Smooth muscle cell (in vitro differentiated cells): ENCODE measurements at regions not wholly inside any gene's neighbourhood (a gene's known extent, or its start where the extent isn't known, plus 50 kb on each side); places are given as distances from the start of the nearest gene placed in this dataset.

Experiments
- DNase-seq: peaks from one replicate; lab custom pipeline; 2025; ENCODE audit not compliant: unreplicated experiment; lab: John Stamatoyannopoulos, UW
- H2AFZ ChIP-seq: fragments of 200-600 bp; sonication (generic); 2 replicates; pipeline ENCODE4 v1.6.0; 2016; ENCODE audit warnings: antibody characterized with exemption, low read depth, mild to moderate bottlenecking
- H3F3A ChIP-seq: fragments of 200-600 bp; sonication (generic); 2 replicates; pipeline ENCODE4 v1.6.0; 2017; ENCODE audit warnings: antibody characterized with exemption, low read depth
- H3K27ac ChIP-seq: fragments of 200-600 bp; sonication (generic); 2 replicates; pipeline ENCODE4 v1.5.1; 2016; ENCODE audit warnings: low read depth, mild to moderate bottlenecking
- H3K27me3 ChIP-seq: fragments of 200-600 bp; sonication (generic); 2 replicates; pipeline ENCODE4 v1.6.1; 2016; ENCODE audit warnings: low read depth, mild to moderate bottlenecking
- H3K36me3 ChIP-seq: fragments of 200-600 bp; sonication (generic); 2 replicates; pipeline ENCODE4 v1.5.1; 2016; ENCODE audit warnings: low read depth
- H3K4me1 ChIP-seq: fragments of 200-600 bp; sonication (generic); 2 replicates; pipeline ENCODE4 v1.5.1; 2016; ENCODE audit warnings: low read depth
- H3K4me2 ChIP-seq: fragments of 200-600 bp; sonication (generic); 2 replicates; pipeline ENCODE4 v1.6.0; 2016; ENCODE audit warnings: mild to moderate bottlenecking
- H3K4me3 ChIP-seq: fragments of 200-600 bp; sonication (generic); 2 replicates; pipeline ENCODE4 v1.5.1; 2016; ENCODE audit warnings: mild to moderate bottlenecking
- H3K79me2 ChIP-seq: fragments of 200-600 bp; sonication (generic); 2 replicates; pipeline ENCODE4 v1.6.0; 2016; ENCODE audit warnings: low read depth, mild to moderate bottlenecking
- H3K9ac ChIP-seq: fragments of 200-600 bp; sonication (generic); 2 replicates; pipeline ENCODE4 v1.6.0; 2016; ENCODE audit warnings: low read depth
- H3K9me3 ChIP-seq: fragments of 200-600 bp; sonication (generic); replicated peaks from 2 replicates; pipeline ENCODE4 v1.5.1; 2016; ENCODE audit warnings: low read depth
- H4K20me1 ChIP-seq: fragments of 200-600 bp; sonication (generic); 2 replicates; pipeline ENCODE4 v1.6.0; 2016; ENCODE audit warnings: low read depth
- CTCF ChIP-seq: fragments of 200-600 bp; sonication (generic); IDR thresholded peaks from 2 replicates; pipeline ENCODE4 v1.5.1; 2017; ENCODE audit warnings: borderline replicate concordance, mild to moderate bottlenecking, antibody characterized with exemption; ENCODE audit not compliant: insufficient read depth, poor library complexity, severe bottlenecking
- WGBS: methylation state at CpG from one replicate; pipeline ENCODE4 v1.1.7; 2016; ENCODE audit warnings: low lambda C conversion rate; 5-methylcytosine and 5-hydroxymethylcytosine counted together

- H3K27me3 ChIP-seq: peaks cover 34% of the 10 kb centered on the region
- peak; percentile 19 for DNase-seq
- H3K4me1 ChIP-seq: no peaks in the 10 kb centered on the region
- H2AFZ ChIP-seq: no peak overlapping the region
- peak overlapping the region; percentile 48 for H3K27ac ChIP-seq
- H3K4me3 ChIP-seq: no peak overlapping the region
- H3K9ac ChIP-seq: no peak overlapping the region
- H3K79me2 ChIP-seq: no peaks in the 10 kb centered on the region
- H3K4me2 ChIP-seq: peak overlapping the region; percentile 55
- no peaks in the 10 kb centered on the region for H3K9me3 ChIP-seq
- no peak for TF ChIP-seq CTCF
- WGBS: 17% methylated on average over 15 of the region's 15 CpGs
- peaks cover 5% of the 10 kb centered on the region for H3F3A ChIP-seq
- no peaks in the 10 kb centered on the region for H4K20me1 ChIP-seq
- no peaks in the 10 kb centered on the region for H3K36me3 ChIP-seq
Observed at GRCh38 chr18:62450546-62451410, 72.0 kb upstream of the ZCCHC2 start.

GRCh38 chr18:62452280-62452831 lies 70.5 kb upstream of the ZCCHC2 start:
- H3K79me2 ChIP-seq: no peaks in the 10 kb centered on the region
- no peak overlapping the region for H3K27ac ChIP-seq
- no peaks in the 10 kb centered on the region for H3K9me3 ChIP-seq
- DNase-seq: no peak
- no peaks in the 10 kb centered on the region for H3K36me3 ChIP-seq
- H3K27me3 ChIP-seq: peaks cover 30% of the 10 kb centered on the region
- H4K20me1 ChIP-seq: no peaks in the 10 kb centered on the region
- H3K4me3 ChIP-seq: no peak overlapping the region
- no peak for TF ChIP-seq CTCF
- H3K4me1 ChIP-seq: no peaks in the 10 kb centered on the region
- H3F3A ChIP-seq: peaks cover 5% of the 10 kb centered on the region
- WGBS: 36% methylated on average over 5 of the region's 5 CpGs
- peak overlapping the region; percentile 36 for H3K4me2 ChIP-seq
- H2AFZ ChIP-seq: no peak overlapping the region
- no peak overlapping the region for H3K9ac ChIP-seq

GRCh38 chr18:62453864-62454263 lies 69.0 kb upstream of the ZCCHC2 start:
- Histone ChIP-seq H3F3A (peaks cover 5% of the 10 kb centered on the region), H3K4me3 (no peak overlapping the region), H3K79me2 (no peaks in the 10 kb centered on the region), H3K36me3 (no peaks in the 10 kb centered on the region), H4K20me1 (no peaks in the 10 kb centered on the region), H2AFZ (no peak overlapping the region), H3K4me2 (no peak overlapping the region), H3K9me3 (no peaks in the 10 kb centered on the region), H3K27me3 (peaks cover 28% of the 10 kb centered on the region), H3K9ac (no peak overlapping the region), H3K27ac (no peak overlapping the region), H3K4me1 (no peaks in the 10 kb centered on the region)
- 98% methylated on average over 3 of the region's 3 CpGs for WGBS
- no peak for TF ChIP-seq CTCF
- DNase-seq: no peak
